ENCODE measurements at regions not wholly inside any gene's neighbourhood (a gene's known extent, or its start where the extent isn't known, plus 50 kb on each side); places are given as distances from the start of the nearest gene placed in this dataset.

DNA sequence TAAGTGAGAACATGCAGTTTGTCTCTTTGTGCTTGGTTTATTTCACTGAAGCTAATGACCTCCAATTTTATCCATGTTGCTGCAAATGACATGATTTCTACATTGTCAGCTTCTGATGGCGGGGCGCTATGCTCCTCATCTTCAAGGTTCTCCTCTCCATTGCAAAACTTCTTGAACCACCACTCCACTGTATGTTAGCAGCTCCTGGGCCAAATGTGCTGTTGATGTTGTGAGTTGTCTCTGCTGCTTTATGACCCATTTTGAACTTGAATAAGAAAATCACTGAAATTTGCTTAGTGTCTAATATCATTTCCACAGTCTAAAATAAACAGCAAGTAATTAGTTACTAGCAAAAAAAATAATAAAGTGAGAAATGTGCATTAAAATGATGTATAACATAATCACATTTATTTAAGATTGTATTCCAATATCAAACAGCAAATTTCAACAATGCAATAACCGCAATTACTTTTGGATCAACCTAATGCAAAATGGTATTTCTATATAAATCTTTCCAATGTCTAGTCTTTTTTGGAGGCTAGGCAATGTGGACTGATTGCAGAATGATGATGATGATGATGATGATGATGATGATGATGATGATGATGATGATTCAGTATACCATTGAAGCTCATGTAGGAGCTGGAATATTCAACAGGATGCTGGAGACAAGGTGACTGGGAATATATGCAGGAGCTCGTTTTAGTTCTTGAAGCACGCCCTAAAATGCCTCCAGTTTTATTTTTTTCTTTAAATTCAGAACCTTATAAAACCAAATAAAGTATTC lies 304.9 kb upstream of the KYNU start:
- no peak for TF ChIP-seq SIN3A (IDR thresholded peaks at IDR 0.05; ENCODE audit: borderline replicate concordance, insufficient read depth, low read length)
- TF ChIP-seq TAF1 (IDR thresholded peaks at IDR 0.05; ENCODE audit: borderline replicate concordance, insufficient read depth, low read length): no peak

DNA sequence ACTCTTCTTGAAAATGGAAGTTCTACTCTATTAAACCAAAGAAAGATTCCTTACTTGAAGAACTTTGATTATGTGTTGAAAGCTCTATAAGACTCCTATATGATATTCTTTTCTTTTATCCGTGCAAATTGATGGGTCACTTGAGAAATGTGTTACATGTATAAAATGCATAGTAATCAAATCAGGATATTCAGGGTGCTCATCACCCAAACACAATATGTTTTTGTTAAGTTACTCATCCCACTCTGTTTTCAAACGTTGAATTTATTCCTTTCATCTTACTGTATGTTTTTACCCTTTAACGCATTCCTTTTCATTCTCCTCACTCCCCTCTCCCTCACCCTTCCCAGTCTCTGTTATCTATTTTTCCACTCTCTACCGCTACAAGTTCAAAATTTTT lies 305.5 kb upstream of the KYNU start:
- TF ChIP-seq POLR2AphosphoS5 (IDR thresholded peaks at IDR 0.05; ENCODE audit: low read depth, low read length): no peak

DNA sequence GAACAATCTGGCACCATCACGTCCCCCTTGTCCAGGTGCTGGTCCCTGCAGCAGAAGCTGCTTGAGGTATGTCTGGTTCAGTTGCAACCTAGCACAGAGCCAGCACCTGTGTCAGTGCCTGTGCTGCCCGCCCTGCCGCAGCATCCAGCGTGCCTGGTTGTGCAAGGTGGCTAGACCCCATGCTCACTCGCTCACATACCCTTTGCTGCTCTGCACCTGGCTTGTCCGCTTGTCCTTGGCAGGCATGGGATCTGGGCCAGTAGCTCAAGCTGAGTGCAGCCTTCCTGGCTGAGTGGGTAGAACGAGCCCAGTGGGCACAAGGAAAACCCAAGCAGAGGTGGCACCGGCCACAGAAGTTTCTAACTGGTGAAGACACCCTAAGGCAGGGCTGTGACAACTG lies 314.6 kb upstream of the KYNU start:
- no peak for TF ChIP-seq SIN3A (IDR thresholded peaks at IDR 0.05; ENCODE audit: borderline replicate concordance, insufficient read depth, low read length)
- no peak for TF ChIP-seq POLR2AphosphoS5 (IDR thresholded peaks at IDR 0.05; ENCODE audit: low read depth, low read length)
- TF ChIP-seq, protein P1, sequence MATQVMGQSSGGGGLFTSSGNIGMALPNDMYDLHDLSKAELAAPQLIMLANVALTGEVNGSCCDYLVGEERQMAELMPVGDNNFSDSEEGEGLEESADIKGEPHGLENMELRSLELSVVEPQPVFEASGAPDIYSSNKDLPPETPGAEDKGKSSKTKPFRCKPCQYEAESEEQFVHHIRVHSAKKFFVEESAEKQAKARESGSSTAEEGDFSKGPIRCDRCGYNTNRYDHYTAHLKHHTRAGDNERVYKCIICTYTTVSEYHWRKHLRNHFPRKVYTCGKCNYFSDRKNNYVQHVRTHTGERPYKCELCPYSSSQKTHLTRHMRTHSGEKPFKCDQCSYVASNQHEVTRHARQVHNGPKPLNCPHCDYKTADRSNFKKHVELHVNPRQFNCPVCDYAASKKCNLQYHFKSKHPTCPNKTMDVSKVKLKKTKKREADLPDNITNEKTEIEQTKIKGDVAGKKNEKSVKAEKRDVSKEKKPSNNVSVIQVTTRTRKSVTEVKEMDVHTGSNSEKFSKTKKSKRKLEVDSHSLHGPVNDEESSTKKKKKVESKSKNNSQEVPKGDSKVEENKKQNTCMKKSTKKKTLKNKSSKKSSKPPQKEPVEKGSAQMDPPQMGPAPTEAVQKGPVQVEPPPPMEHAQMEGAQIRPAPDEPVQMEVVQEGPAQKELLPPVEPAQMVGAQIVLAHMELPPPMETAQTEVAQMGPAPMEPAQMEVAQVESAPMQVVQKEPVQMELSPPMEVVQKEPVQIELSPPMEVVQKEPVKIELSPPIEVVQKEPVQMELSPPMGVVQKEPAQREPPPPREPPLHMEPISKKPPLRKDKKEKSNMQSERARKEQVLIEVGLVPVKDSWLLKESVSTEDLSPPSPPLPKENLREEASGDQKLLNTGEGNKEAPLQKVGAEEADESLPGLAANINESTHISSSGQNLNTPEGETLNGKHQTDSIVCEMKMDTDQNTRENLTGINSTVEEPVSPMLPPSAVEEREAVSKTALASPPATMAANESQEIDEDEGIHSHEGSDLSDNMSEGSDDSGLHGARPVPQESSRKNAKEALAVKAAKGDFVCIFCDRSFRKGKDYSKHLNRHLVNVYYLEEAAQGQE (IDR thresholded peaks at IDR 0.05; ENCODE audit: insufficient read depth in 1 of 2, low read depth in 2 of 2, low read length in 2 of 2): no peak
- no peak for TF ChIP-seq TAF1 (IDR thresholded peaks at IDR 0.05; ENCODE audit: borderline replicate concordance, insufficient read depth, low read length)
- no peak for TF ChIP-seq FOXP2 (optimal IDR thresholded peaks at IDR 0.05; ENCODE audit: borderline replicate concordance, extremely low read depth, extremely low read length, insufficient read depth)

DNA sequence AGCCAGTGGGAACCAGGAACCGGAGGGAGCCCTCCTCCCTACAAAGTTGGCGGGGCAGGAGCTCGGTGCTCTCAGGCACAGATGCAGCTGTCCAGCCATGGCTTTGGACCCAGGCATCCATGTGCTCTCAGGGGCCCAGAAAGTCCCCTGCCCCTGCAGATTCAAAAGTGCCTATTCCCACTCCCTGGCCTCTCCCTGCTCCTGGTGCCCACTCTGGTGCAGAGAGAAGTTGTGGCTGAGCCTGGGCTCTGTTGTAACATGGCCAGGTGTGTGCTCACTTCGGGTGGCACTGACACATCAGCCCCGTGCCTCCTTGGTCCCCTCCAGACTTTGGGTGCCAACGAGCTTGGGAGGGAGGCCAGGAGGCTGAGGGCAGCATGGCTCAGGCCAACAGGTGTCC lies 315.8 kb upstream of the KYNU start:
- no peak for TF ChIP-seq TAF1 (IDR thresholded peaks at IDR 0.05; ENCODE audit: borderline replicate concordance, insufficient read depth, low read length)
- TF ChIP-seq, protein P1 (IDR thresholded peaks at IDR 0.05; ENCODE audit: insufficient read depth in 1 of 2, low read depth in 2 of 2, low read length in 2 of 2): no peak

DNA sequence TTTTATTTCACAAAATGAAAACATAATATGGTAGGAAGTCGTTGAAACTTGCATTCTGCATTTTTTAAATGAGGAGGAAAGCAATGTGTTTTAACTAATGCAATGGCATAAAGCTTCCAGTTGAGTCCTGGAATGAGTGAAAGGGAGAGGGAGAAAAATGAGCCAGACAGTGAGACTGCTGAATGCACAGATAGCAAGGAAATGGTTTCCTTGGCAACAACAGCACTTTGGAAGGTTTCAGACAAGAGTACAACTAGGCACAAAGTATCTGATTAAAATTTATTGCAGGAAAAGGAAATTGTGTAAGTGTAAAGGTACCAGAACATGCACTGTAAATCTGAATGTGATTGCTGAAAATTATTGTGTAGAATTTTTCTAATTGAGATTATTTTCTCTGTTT lies 320.1 kb upstream of the KYNU start:
- TF ChIP-seq FOXP2 (optimal IDR thresholded peaks at IDR 0.05; ENCODE audit: borderline replicate concordance, extremely low read depth, extremely low read length, insufficient read depth) (no peak), TAF1 (IDR thresholded peaks at IDR 0.05; ENCODE audit: borderline replicate concordance, insufficient read depth, low read length) (no peak), POLR2AphosphoS5 (IDR thresholded peaks at IDR 0.05; ENCODE audit: low read depth, low read length) (no peak), SIN3A (IDR thresholded peaks at IDR 0.05; ENCODE audit: borderline replicate concordance, insufficient read depth, low read length) (no peak)
- TF ChIP-seq, protein P1 (IDR thresholded peaks at IDR 0.05; ENCODE audit: insufficient read depth in 1 of 2, low read depth in 2 of 2, low read length in 2 of 2): no peak

DNA sequence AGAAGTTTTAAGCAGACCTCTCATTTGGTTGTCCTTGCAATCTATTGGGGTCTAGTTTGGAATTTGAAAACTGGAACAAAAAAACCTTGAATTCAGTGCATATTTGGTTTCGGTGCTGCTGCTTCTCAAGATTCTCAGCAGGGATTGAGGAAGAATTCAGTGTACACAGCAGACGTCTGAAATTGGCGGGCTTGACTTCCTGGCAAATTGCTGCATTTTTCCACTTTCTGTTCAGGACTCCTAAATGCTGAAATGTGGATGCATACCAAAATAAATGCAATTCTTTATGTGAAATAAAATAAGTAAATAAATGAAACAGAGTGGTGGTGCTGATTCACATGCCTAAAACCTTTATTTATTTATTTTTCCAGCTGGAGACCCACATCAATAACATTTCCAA lies 332.4 kb upstream of the KYNU start:
- TF ChIP-seq, protein P1 (IDR thresholded peaks at IDR 0.05; ENCODE audit: insufficient read depth in 1 of 2, low read depth in 2 of 2, low read length in 2 of 2): no peak
- TF ChIP-seq TAF1 (IDR thresholded peaks at IDR 0.05; ENCODE audit: borderline replicate concordance, insufficient read depth, low read length): no peak
- TF ChIP-seq FOXP2 (optimal IDR thresholded peaks at IDR 0.05; ENCODE audit: borderline replicate concordance, extremely low read depth, extremely low read length, insufficient read depth): no peak
